ENCODE measurements at regions not wholly inside any gene's neighbourhood (a gene's known extent, or its start where the extent isn't known, plus 50 kb on each side); places are given as distances from the start of the nearest gene placed in this dataset.

GRCh38 chrX:65900850-65901844 is 138.7 kb downstream of the VSIG4 start:
- Histone ChIP-seq H4K20me1 (ENCODE audit: insufficient read depth) (no peaks in the 10 kb centered on the region), H3K79me2 (ENCODE audit: insufficient read depth, low read length) (no peaks in the 10 kb centered on the region), H3K9me3 (ENCODE audit: control insufficient read depth in 1 of 2, insufficient read depth in 1 of 2, low read depth in 1 of 2, low read length in 2 of 2) (no peaks in the 10 kb centered on the region), H3K4me2 (ENCODE audit: low read length) (no peak overlapping the region), H3K27ac (ENCODE audit: low read depth, low read length) (no peak overlapping the region), H3K9me2 (ENCODE audit: insufficient read depth) (no peaks in the 10 kb centered on the region), H3K27me3 (ENCODE audit: insufficient read depth, low read length) (no peaks in the 10 kb centered on the region), H2AFZ (ENCODE audit: low read depth, low read length, poor library complexity, severe bottlenecking) (no peak overlapping the region), H3K36me3 (ENCODE audit: control insufficient read depth in 1 of 2, insufficient read depth in 2 of 2, low read length in 2 of 2) (no peaks in the 10 kb centered on the region), H3K4me1 (ENCODE audit: control insufficient read depth in 1 of 2, insufficient read depth in 2 of 2, low read length in 2 of 2) (no peaks in the 10 kb centered on the region; a peak in 1 of 4 replicates), H3K4me3 (replicated peaks in 1 of 2; ENCODE audit: low read depth in 1 of 2, low read length in 2 of 2) (no peak overlapping the region), H3K9ac (ENCODE audit: low read length) (no peak overlapping the region)
- ChIA-PET POLR2A (no interaction called here), CTCF (no interaction called here), RAD21 (ENCODE audit: low non-redundant PET in 1 of 2, low total read pairs in 2 of 2, uncharacterized antibody in 2 of 2, unreplicated experiment in 2 of 2) (no interaction called here)
- intact Hi-C loops (cut with micrococcal nuclease) = no loop called here
- DNase-seq (ENCODE audit: low read depth, low spot score) = no peak
- TF ChIP-seq SIN3A (IDR thresholded peaks at IDR 0.05; ENCODE audit: low read depth) (no peak), JUND (IDR thresholded peaks at IDR 0.05) (no peak), RAD21 (IDR thresholded peaks at IDR 0.05; ENCODE audit: low read depth) (no peak), SRF (IDR thresholded peaks at IDR 0.05; ENCODE audit: low read depth) (no peak), SP1 (IDR thresholded peaks at IDR 0.05; ENCODE audit: low read depth) (no peak), ATF3 (IDR thresholded peaks at IDR 0.05) (no peak), YY1 (IDR thresholded peaks at IDR 0.05; ENCODE audit: extremely low read depth, insufficient replicate concordance, low read depth, low read length) (no peak), POLR2AphosphoS5 (IDR thresholded peaks at IDR 0.05; ENCODE audit: low read depth, low read length) (no peak), ELF1 (IDR thresholded peaks at IDR 0.05; ENCODE audit: borderline replicate concordance, low read depth) (no peak), CBX3 (IDR thresholded peaks at IDR 0.05; ENCODE audit: low read depth) (no peak), TCF7L2 (IDR thresholded peaks at IDR 0.05; ENCODE audit: borderline replicate concordance, extremely low read depth, insufficient read depth, insufficient read length) (no peak), POLR2A (IDR thresholded peaks at IDR 0.05; ENCODE audit: borderline replicate concordance, extremely low read depth, insufficient read depth, insufficient read length) (no peak), EZH2phosphoT487 (IDR thresholded peaks at IDR 0.05; ENCODE audit: borderline replicate concordance) (no peak)
- BruUV-seq (replicated peaks) = no TSS peak
- no peak for ATAC-seq
